ENCODE measurements at regions not wholly inside any gene's neighbourhood (a gene's known extent, or its start where the extent isn't known, plus 50 kb on each side); places are given as distances from the start of the nearest gene placed in this dataset.

DNA sequence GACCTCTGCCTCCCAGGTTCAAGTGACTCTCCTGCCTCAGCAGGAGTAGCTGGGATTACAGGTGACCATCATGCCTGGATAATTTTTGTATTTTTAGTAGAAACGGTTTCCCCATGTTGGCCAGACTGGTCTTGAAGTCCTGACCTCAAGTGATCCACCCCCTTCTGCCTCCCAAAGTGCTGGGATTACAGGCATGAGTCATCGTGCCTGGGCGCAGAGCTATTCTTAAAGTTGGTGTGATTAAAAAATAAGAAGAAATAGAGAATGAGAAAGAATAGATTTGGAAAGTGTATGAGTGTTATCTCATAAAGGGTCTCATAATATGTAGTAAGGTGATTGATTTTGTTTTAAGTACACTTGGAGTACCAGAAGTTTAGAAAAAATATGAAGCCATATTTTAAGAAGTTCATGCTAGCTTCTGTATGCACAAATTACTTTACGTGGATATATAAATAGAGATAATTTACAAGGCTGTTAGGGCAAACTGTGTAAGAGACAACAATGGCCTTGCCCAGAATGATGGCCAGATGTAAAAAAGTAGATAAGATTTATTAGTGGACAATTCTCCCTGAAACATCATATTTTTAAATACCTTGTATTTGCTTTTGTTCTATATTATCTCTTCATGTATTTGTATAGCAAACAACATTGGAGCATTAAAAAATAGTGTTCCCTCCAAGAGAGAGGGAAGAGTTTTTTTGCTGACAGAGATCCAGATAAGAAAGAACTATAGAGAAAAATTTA, 1108.5 kb downstream of the SLC16A7 start:
- POLR2A ChIA-PET, result no interaction called here
- no peak for FAIRE-seq

More for the DNA sequence above, 1108.5 kb downstream of the SLC16A7 start:
- no peaks in the 10 kb centered on the region for H4K20me1 ChIP-seq (replicated peaks; ENCODE audit: control insufficient read depth, insufficient read depth, low read length)
- no peak for TF ChIP-seq NFXL1 (CRISPR knock-in tag; IDR thresholded peaks at IDR 0.05)
- TF ChIP-seq, protein P1, sequence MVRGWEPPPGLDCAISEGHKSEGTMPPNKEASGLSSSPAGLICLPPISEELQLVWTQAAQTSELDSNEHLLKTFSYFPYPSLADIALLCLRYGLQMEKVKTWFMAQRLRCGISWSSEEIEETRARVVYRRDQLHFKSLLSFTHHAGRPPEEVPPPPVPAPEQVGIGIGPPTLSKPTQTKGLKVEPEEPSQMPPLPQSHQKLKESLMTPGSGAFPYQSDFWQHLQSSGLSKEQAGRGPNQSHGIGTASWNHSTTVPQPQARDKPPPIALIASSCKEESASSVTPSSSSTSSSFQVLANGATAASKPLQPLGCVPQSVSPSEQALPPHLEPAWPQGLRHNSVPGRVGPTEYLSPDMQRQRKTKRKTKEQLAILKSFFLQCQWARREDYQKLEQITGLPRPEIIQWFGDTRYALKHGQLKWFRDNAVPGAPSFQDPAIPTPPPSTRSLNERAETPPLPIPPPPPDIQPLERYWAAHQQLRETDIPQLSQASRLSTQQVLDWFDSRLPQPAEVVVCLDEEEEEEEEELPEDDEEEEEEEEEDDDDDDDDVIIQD (CRISPR knock-in tag; IDR thresholded peaks at IDR 0.05), result no peak
- no peak for TF ChIP-seq NFATC3 (IDR thresholded peaks at IDR 0.05)
- TF ChIP-seq TAF9B (IDR thresholded peaks at IDR 0.05; ENCODE audit: partially characterized antibody), result no peak
- TF ChIP-seq ETV6 (IDR thresholded peaks at IDR 0.05; ENCODE audit: borderline replicate concordance in 1 of 2, low read depth in 2 of 2, low read length in 1 of 2), result no peak
- TF ChIP-seq ETV6 (CRISPR knock-in tag; IDR thresholded peaks at IDR 0.05; ENCODE audit: borderline replicate concordance), result no peak
- no peak for TF ChIP-seq ZNF184 (CRISPR knock-in tag; IDR thresholded peaks at IDR 0.05)
- no peak for TF ChIP-seq CHD1 (IDR thresholded peaks at IDR 0.05; ENCODE audit: low read length)
- no peak for TF ChIP-seq DIDO1 (tag; IDR thresholded peaks at IDR 0.05; ENCODE audit: low read depth)
- TF ChIP-seq, protein P2, sequence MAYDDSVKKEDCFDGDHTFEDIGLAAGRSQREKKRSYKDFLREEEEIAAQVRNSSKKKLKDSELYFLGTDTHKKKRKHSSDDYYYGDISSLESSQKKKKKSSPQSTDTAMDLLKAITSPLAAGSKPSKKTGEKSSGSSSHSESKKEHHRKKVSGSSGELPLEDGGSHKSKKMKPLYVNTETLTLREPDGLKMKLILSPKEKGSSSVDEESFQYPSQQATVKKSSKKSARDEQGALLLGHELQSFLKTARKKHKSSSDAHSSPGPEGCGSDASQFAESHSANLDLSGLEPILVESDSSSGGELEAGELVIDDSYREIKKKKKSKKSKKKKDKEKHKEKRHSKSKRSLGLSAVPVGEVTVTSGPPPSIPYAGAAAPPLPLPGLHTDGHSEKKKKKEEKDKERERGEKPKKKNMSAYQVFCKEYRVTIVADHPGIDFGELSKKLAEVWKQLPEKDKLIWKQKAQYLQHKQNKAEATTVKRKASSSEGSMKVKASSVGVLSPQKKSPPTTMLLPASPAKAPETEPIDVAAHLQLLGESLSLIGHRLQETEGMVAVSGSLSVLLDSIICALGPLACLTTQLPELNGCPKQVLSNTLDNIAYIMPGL (CRISPR knock-in tag; IDR thresholded peaks at IDR 0.05), result no peak
- TF ChIP-seq RBM39 (optimal IDR thresholded peaks at IDR 0.05; ENCODE audit: low read depth, low read length), result no peak
- no peak for TF ChIP-seq HDAC3 (IDR thresholded peaks at IDR 0.05; ENCODE audit: borderline replicate concordance, partially characterized antibody)
- no peak for TF ChIP-seq MED1 (CRISPR knock-in tag; IDR thresholded peaks at IDR 0.05; ENCODE audit: borderline replicate concordance)
- no peak overlapping the region for H3K27ac ChIP-seq (ENCODE audit: extremely low read depth, low read depth, low read length)
- ATAC-seq, result no peak
- H3K9me3 ChIP-seq (replicated peaks; ENCODE audit: control insufficient read depth, insufficient read depth, low read depth, low read length), result no peaks in the 10 kb centered on the region
- DNase-seq (ENCODE audit: extremely low read depth in 1 of 4, low spot score in 3 of 4), result no peak
- H3K9ac ChIP-seq (ENCODE audit: insufficient read depth in 1 of 2, low read depth in 2 of 2, low read length in 2 of 2), result no peak overlapping the region
- CTCF ChIA-PET (ENCODE audit: low intra/inter-chr PET ratio), result no interaction called here
- no peaks in the 10 kb centered on the region for H3K4me1 ChIP-seq (replicated peaks in 1 of 2; ENCODE audit: control insufficient read depth in 2 of 2, insufficient read depth in 2 of 2, low read length in 2 of 2)
- no TSS peak for BruUV-seq (replicated peaks)
- H3K36me3 ChIP-seq (ENCODE audit: control insufficient read depth, insufficient read depth, low read length), result no peaks in the 10 kb centered on the region
- no peak overlapping the region for H3K4me2 ChIP-seq (ENCODE audit: insufficient read depth, low read length)
- H2AFZ ChIP-seq (ENCODE audit: low read depth, low read length), result no peak overlapping the region
- H3K79me2 ChIP-seq (ENCODE audit: control insufficient read depth, insufficient read depth, low read length), result no peaks in the 10 kb centered on the region
- H3K27me3 ChIP-seq (ENCODE audit: control insufficient read depth in 2 of 2, insufficient read depth in 2 of 2, low read length in 2 of 2), result no peaks in the 10 kb centered on the region
- no peaks in the 10 kb centered on the region for H3K9me1 ChIP-seq (ENCODE audit: control insufficient read depth, insufficient read depth, low read length)
- intact Hi-C loops (cut with micrococcal nuclease), result no loop called here
- WGBS (ENCODE audit: insufficient coverage, low coverage, missing lambda C conversion rate), result 2% methylated on average over 4 of the region's 4 CpGs
- no peak overlapping the region for H3K4me3 ChIP-seq
- in situ Hi-C loops (cut with MboI), result no loop called here

All from K562 (cell line).